MM.1S (cell line): ENCODE measurements at regions not wholly inside any gene's neighbourhood (a gene's known extent, or its start where the extent isn't known, plus 50 kb on each side); places are given as distances from the start of the nearest gene placed in this dataset.
"Not testable (repeated sequence)": the region's sequence is repeated elsewhere in the genome, so short reads cannot be mapped to it uniquely, and the experiment has no call there.

Experiments used
- DNase-seq: peaks from one replicate; pipeline ENCODE4 v3.0.0-alpha.2; 2015
- H2AFZ ChIP-seq: fragments of 300-600 bp; sonication (generic); 2 replicates; pipeline ENCODE4 v1.6.0; 2016; ENCODE audit warnings: antibody characterized with exemption, low read length
- H3F3A ChIP-seq: fragments of 300-600 bp; sonication (generic); 2 replicates; pipeline ENCODE4 v1.6.1; 2016; ENCODE audit warnings: mild to moderate bottlenecking, antibody characterized with exemption, low read length, moderate library complexity, mixed read lengths; ENCODE audit not compliant: insufficient read depth
- H3K27ac ChIP-seq: fragments of 300-600 bp; sonication (generic); 2 replicates; pipeline ENCODE4 v1.5.1; 2016; ENCODE audit warnings: mild to moderate bottlenecking, low read length
- H3K27me3 ChIP-seq: fragments of 300-600 bp; sonication (generic); replicated peaks from 2 replicates; pipeline ENCODE4 v1.6.0; 2016; ENCODE audit warnings: low read length; ENCODE audit not compliant: insufficient read depth
- H3K36me3 ChIP-seq: fragments of 300-600 bp; sonication (generic); replicated peaks from 2 replicates; pipeline ENCODE4 v1.6.1; 2016; ENCODE audit warnings: mild to moderate bottlenecking, low read length, mixed read lengths; ENCODE audit not compliant: insufficient read depth
- H3K4me1 ChIP-seq: fragments of 300-600 bp; sonication (generic); 2 replicates; pipeline ENCODE4 v1.6.1; 2016; ENCODE audit warnings: low read length, mixed read lengths
- H3K4me2 ChIP-seq: fragments of 300-600 bp; sonication (generic); 2 replicates; pipeline ENCODE4 v1.6.0; 2016; ENCODE audit warnings: low read depth, low read length
- H3K4me3 ChIP-seq: fragments of 300-600 bp; sonication (generic); 2 replicates; pipeline ENCODE4 v1.5.1; 2016; ENCODE audit warnings: low read length, mixed read lengths
- H3K79me2 ChIP-seq: fragments of 300-600 bp; sonication (generic); 2 replicates; pipeline ENCODE4 v1.6.1; 2016; ENCODE audit warnings: mixed run types, low read length, mixed read lengths
- H3K9ac ChIP-seq: fragments of 300-600 bp; sonication (generic); 2 replicates; pipeline ENCODE4 v1.6.1; 2016; ENCODE audit warnings: low read length, mixed read lengths
- H3K9me2 ChIP-seq: fragments of 300-600 bp; sonication (generic); replicated peaks from 2 replicates; pipeline ENCODE4 v1.6.1; 2016; ENCODE audit warnings: mild to moderate bottlenecking, low read length, mixed read lengths; ENCODE audit not compliant: insufficient read depth
- H3K9me3 ChIP-seq: fragments of 300-600 bp; sonication (generic); replicated peaks from 2 replicates; pipeline ENCODE4 v1.6.1; 2016; ENCODE audit warnings: mild to moderate bottlenecking, low read length, mixed read lengths; ENCODE audit not compliant: insufficient read depth
- H4K20me1 ChIP-seq: fragments of 300-600 bp; sonication (generic); 2 replicates; pipeline ENCODE4 v1.6.1; 2016; ENCODE audit warnings: mild to moderate bottlenecking, low read length, moderate library complexity, mixed read lengths; ENCODE audit not compliant: insufficient read depth
- CTCF ChIP-seq: fragments of 300-600 bp; sonication (generic); IDR thresholded peaks from 2 replicates; pipeline ENCODE4 v1.5.1; 2016; ENCODE audit warnings: antibody characterized with exemption, low read length, mixed read lengths
- EZH2 ChIP-seq: fragments of 300-600 bp; sonication (generic); optimal IDR thresholded peaks from 2 replicates; pipeline ENCODE3; 2017; ENCODE audit warnings: low read depth, mild to moderate bottlenecking, antibody characterized with exemption, low read length, mixed read lengths
- EZH2phosphoT487 ChIP-seq: fragments of 300-600 bp; sonication (generic); IDR thresholded peaks from 2 replicates; pipeline ENCODE4 v1.6.1; 2018; ENCODE audit warnings: antibody characterized with exemption, low read length

DNA sequence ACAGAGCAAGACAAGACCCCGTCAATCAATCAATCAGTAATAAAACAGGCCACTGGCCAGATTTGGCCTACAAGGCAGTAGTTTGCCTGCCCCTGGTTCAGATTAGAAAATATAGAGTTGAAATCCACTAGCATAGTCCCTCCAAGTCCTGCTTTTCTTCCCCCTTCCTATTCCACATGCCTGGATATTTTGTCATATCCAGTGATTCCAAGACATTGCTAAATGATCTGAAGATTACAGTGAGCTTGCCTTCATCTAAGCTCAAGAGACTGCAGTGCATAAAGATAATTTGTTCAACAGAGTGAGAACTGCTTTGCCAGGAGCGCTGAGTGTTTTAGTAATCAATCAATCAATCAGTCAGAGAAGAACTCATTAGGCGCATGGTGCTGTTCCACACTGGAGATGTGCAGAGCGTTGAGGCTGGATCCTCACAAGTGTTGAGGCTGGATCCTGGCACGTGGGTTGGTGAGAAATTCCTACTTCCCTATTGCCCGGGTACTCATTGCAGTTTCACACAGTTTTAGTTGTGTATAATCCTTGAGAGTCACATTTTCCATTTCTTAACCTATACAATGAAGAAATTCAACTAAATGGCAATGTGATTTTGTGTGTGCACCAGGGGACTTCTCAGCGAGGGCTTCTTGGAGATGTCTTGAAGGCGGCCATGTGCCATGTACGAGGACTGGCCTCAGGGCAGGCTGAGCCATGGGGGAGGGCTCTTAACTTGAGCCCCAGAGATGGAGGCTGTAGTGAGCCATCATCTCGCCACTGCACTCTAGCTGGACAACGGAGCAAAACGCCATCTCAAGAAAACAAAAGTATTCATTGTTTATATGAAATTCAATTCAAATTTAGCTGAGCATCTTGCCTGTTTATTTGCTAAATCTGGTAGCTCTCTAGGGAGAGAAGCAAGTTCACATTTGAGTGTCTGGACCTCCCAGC lies 76.3 kb downstream of the TOMM20 start:
- DNase-seq = no peak
- Histone ChIP-seq H3K9me2 (no peaks in the 10 kb centered on the region), H3K27ac (no peak overlapping the region), H3K27me3 (no peaks in the 10 kb centered on the region), H3K9ac (no peak overlapping the region), H4K20me1 (no peaks in the 10 kb centered on the region), H3K36me3 (no peaks in the 10 kb centered on the region), H2AFZ (no peak overlapping the region), H3K79me2 (no peaks in the 10 kb centered on the region), H3K9me3 (no peaks in the 10 kb centered on the region), H3K4me1 (peaks cover 12% of the 10 kb centered on the region), H3K4me3 (no peak overlapping the region), H3K4me2 (no peak overlapping the region), H3F3A (peaks cover 6% of the 10 kb centered on the region)
- TF ChIP-seq EZH2 = no peak
- TF ChIP-seq EZH2phosphoT487 = no peak
- no peak for TF ChIP-seq CTCF

DNA sequence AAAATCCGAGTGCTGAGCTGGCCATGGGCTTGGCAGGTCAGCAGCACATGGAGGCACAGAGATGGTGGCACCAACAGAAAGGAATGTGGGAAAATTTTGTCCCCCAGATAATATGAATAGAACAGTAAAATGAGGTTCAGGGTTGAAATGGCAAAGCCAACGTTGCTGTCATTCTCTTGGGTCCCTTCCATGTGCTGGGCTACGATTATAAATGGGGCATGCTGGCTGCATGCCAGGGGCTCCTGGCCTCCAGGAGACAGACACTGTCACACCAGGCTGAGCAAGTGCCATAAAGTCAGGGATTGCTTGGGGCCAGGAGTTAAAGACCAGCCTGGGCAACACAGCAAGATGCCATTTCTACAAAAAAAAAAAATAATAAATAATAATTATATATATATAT lies 77.1 kb downstream of the TOMM20 start:
- H3K4me1 ChIP-seq = peaks cover 14% of the 10 kb centered on the region
- TF ChIP-seq CTCF (no peak), EZH2phosphoT487 (no peak), EZH2 (no peak)

DNA sequence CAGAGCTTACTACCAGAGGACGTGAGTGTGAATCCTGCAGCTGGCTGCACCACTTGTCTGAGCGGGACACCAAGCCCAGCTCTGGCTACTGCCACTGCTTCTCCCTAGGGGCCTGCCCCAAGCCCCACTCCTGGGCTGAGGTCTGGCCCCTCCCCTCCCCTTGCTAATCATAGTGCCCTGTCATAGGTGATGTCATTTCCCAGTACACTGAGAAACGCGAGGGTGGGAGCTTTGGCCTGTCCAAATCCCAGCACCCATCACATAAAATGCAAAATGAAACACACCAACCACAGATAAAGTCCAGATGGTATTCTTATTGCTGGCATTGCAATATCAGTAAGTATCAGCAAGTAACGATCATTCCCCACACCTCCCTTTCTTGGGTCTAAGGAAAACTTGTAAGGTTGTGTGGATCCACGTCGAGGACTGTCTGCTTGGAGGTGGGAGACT lies 77.7 kb downstream of the TOMM20 start:
- no peak for TF ChIP-seq EZH2phosphoT487
- Histone ChIP-seq H2AFZ (no peak overlapping the region), H3K36me3 (no peaks in the 10 kb centered on the region), H3K27ac (no peak overlapping the region), H3F3A (peaks cover 6% of the 10 kb centered on the region), H3K27me3 (no peaks in the 10 kb centered on the region), H3K9me3 (no peaks in the 10 kb centered on the region), H3K4me1 (peaks cover 14% of the 10 kb centered on the region), H3K4me2 (no peak overlapping the region), H3K4me3 (no peak overlapping the region), H4K20me1 (no peaks in the 10 kb centered on the region), H3K9ac (no peak overlapping the region), H3K79me2 (no peaks in the 10 kb centered on the region), H3K9me2 (no peaks in the 10 kb centered on the region)
- DNase-seq = no peak

More for the DNA sequence above, 77.1 kb downstream of the TOMM20 start:
- H3K27ac ChIP-seq = no peak overlapping the region
- no peaks in the 10 kb centered on the region for H3K79me2 ChIP-seq
- DNase-seq = no peak
- H3K9me3 ChIP-seq = no peaks in the 10 kb centered on the region
- H3K36me3 ChIP-seq = no peaks in the 10 kb centered on the region
- H3F3A ChIP-seq = peaks cover 6% of the 10 kb centered on the region
- no peak overlapping the region for H3K9ac ChIP-seq
- no peaks in the 10 kb centered on the region for H3K9me2 ChIP-seq
- H3K4me2 ChIP-seq = no peak overlapping the region
- H3K27me3 ChIP-seq = no peaks in the 10 kb centered on the region
- H3K4me3 ChIP-seq = no peak overlapping the region
- H2AFZ ChIP-seq = no peak overlapping the region
- no peaks in the 10 kb centered on the region for H4K20me1 ChIP-seq

DNA sequence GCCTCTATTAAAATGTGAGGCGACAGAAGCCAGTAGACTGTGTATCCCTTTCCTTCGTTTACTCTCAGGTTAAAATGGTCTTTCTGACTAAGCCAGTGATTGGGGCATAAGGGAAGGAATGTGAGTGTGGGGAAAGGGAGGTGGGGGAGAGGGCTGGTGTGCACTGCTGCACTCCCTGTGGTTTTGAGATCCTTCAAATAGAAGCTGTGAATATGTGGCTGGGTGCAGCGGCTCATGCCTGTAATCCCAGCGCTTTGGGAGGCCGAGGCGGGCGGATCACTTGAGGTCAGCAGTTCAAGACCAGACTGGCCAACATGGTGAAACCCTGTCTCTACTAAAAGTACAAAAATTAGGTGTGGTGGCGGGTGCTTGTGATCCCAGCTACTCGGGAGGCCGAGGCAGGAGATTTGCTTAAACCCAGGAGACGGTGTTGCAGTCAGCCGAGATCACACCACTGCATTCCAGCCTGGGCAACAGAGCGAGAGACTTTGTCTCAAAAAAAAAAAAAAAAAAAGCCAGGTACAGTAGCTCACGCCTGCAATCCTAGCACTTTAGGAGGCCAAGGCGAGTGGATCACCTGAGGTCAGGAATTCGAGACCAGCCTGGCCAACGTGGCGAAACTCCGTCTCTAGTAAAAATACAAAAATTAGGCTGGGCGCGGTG lies 78.8 kb downstream of the TOMM20 start:
- not testable (repeated sequence) for DNase-seq, H3F3A ChIP-seq, H3K9me3 ChIP-seq, H3K27ac ChIP-seq, H3K9ac ChIP-seq, H4K20me1 ChIP-seq, H2AFZ ChIP-seq, H3K36me3 ChIP-seq, H3K4me2 ChIP-seq, H3K79me2 ChIP-seq, H3K4me3 ChIP-seq, H3K27me3 ChIP-seq, H3K9me2 ChIP-seq
- peaks cover 14% of the 10 kb centered on the region for H3K4me1 ChIP-seq
